NCI-H345 (cell line): ENCODE measurements at regions not wholly inside any gene's neighbourhood (a gene's known extent, or its start where the extent isn't known, plus 50 kb on each side); places are given as distances from the start of the nearest gene placed in this dataset.

Experiments used
- DNase-seq: peaks from one replicate; lab custom pipeline; 2025; lab: John Stamatoyannopoulos, UW

DNA sequence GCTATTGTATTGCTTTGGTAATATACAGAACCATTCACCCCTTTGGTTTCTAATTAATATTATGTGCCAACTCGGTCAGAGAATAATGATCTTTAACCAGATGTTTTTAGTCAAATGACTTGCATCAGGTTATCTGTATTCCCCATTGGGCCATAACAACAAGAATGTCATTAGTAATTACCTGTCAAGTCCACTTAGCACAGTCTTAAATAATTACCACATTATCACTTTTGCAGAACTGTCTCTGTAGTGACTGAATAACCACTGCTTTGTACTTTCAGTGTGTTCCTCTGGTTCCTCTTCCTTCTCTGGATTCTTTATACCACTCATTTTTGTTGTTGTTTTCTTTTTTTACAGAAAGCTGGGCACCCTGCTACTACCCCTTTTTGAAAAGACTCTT is 257.7 kb upstream of the SPOCK3 start:
- DNase-seq, result no peak

DNA sequence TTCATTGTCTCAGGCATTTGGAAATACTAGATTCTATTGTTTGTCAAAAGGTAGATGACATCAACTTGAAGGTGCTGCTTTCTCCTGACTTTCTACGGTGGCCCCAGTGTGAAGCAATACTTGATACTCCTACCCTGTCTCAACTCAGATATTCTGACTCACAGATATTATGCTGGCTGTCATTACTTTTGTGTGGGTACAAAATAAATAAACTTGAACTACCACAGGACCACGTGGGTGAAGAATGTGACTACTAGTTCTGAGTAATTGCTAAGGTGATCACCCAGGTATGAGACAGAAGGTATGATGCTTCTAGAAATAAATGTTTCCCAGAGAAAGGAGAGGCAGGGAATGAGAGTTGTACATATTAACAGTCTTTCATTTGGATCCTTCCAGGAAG is 275.3 kb upstream of the SPOCK3 start:
- no peak for DNase-seq

DNA sequence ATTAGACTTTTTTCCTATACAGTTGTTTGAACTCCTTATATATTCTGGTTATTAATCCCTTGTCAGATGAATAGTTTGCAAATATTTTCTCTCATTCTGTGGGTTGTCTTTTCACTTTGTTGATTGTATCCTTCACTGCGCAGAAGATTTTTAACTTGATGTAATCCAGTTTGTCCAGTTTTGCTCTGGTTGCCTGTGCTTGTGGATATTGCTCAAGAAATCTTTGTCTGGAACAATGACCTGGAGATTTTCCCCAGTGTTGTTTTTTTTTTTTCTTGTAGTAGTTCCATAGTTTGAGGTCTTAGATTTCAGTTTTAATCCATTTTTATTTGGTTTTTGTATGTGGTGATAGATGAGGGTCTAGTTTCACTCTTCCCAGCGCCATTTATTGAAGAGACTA is 289.8 kb upstream of the SPOCK3 start:
- DNase-seq, result no peak

DNA sequence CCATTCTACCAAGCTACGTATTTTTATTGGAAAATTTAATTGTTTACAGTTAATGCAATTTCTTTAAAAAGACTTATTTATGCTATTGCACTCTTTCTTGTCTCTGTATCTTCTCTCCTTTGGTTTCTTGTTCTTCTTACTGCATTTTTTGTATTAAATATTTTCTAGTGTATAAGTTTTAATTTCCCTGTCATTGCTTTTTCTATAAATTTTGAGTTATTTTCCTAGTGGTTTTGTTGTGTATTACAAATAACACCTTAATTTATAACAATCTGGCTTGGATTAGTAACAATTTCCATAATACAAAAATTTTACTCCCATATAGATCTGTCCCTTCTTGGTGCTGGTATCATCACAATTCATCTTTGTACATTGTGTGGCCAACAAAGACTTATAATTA is 303.5 kb upstream of the SPOCK3 start:
- no peak for DNase-seq

DNA sequence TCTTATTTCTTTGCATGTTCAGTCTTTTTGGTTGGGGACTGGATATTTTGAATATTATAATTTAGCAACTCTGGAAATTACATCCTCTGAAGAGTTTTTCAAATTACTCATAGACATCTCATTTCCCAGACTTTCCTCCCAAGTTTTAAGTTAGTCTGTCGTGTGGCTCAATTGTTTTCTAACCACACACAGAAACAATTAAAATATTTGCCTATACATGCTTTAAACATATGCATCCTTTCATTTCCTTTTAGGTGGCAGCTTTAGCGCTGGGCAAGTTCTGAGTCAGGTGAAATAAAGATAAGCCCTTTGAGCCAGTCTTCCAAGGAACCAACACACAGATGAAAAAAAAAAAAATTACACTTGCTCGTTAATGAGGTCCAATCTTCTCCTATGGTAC is 307.0 kb upstream of the SPOCK3 start:
- DNase-seq, result no peak

DNA sequence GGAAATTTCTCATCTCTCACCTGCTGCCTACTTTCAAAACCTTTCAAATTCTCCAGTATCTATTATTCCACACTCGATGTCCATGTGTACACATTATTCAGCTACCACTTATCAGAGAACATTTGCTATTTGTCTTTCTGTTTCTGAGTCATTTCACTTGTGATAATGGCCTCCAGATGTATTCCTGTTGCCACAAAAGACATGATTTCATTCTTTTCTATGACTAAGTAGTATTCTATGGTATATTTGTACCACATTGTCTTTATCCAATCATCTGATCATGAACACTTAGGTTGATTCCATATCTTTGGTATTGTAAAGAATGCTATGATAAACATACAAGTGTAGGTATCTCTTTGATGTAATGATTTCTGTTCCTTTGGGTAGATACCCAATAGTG is 310.1 kb upstream of the SPOCK3 start:
- no peak for DNase-seq

DNA sequence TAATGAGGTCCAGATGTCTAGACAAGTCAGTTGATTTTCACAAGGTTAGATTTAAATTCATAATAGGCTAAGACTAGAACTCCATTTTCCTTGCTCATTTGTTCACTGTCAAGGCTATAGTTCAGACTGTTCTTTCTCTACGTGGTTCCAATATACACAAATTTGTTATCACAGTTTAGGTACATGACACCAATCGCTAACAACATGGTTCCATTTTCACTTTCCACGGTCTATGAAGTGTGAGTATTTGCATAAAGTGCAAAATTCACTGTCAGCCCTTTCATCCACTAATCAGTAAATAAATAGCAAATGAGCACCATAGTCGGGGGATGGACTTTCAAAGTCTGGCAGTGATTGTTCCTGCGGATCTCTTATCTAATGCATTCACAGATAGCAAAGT is 315.7 kb upstream of the SPOCK3 start:
- DNase-seq, result no peak

DNA sequence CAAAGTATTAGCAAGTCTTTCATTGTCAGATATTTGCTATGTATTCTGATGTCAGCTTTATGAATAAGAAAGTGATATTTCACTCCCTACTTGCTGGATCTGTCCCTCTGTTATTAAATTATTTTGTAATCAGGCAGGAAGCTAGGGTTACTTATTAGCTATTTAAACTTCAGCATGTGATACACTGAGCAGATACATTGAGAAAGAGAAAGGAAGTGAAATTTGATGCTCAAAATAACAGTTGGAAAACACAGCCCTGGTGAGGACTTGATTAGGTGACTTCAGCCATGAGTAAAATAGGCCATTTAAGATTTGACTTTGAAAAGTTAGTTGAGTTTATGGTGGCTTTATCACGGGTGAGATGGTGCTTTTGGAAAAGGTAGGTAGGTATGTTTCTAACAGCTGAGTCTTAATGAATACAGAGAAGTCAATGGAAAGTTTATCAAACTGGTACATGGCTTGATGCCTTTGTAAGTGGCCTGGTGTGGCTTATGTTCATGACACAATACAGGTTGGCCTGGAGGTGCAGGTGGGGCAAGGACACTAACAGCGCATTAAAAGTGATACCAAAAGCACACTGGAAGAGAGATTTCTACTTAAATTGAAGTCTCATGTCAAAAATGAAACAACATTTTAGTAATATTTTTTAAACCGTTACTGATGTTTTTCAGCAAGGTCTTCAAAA is 321.2 kb upstream of the SPOCK3 start:
- no peak for DNase-seq

DNA sequence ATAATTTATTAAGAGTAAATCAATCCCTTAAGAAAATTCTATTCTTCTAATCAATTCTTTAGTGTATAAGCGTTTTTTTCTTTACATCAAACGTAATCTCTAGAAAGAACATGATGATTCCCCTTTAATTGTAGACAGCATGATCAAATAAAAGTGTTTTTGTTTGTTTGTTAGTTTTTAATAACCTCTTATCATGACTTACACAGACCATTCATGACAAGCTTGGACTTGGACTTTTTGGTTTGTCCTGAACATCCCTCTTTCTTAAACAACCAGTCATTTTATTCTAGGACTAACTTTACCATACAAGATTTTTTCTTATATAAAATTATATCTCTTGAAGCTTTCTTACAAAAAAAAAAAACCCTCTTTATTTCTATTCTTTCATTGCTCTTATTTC is 344.6 kb upstream of the SPOCK3 start:
- DNase-seq, result no peak

DNA sequence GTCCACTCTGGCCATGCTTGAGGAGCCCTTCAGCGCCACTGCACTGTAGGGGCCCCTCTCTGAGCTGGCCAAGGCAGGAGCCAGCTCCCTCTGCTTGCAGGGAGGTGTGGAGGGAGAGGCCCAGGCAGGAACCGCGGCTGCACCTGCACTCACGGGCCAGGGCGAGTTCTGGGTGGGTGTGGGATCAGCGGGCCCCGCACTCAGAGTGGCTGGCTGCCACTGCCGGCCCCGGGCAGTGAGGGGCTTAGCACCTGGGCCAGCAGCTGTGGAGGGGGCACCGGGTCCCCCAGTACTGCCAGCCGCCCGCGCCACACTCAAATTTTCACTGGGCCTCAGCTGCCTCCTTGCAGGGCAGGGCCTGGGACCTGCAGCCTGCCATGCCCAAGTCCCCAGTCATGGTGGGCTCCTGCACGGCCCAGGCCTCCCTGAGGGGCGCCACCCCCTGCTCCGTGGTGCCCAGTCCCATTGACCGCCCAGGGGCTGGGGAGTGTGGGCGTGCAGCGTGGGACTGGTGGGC is 347.2 kb upstream of the SPOCK3 start:
- DNase-seq, result no peak

DNA sequence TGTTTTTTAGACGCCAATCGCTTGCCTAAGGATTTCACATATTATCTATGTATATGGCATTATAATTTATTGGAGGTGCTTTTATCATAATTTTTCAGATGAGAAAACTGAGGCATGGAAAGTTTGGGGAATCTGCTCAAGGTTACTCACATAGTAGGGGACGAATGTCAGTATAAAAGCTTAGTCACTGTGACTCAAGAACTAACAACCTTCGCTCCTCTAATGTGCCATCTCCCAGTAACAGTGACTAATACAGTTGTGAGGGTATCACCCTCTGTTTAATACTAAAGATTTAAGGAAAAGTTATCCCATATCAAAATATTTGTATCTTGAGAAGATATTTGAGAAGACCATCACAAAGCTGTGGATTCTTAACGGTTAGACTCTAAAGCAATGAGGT is 353.1 kb upstream of the SPOCK3 start:
- no peak for DNase-seq

DNA sequence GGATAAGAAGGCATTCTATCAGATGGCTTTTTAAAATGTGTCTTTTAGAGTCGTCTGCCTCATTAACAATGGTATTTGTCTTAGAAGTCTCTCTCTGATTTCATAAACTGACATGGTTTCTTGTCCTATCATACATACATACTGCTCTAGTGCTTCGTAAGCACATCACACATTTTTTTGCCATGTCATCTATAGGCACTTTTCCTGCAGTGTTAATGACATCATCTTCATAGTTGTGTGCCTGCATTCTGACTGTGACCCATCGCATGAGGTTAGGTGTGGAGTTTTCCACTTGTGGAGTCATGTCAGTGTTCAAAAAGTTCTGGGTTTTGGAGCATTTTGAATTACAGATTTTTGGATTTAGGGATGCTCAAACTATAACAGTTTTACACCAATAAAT is 361.6 kb upstream of the SPOCK3 start:
- DNase-seq, result no peak

DNA sequence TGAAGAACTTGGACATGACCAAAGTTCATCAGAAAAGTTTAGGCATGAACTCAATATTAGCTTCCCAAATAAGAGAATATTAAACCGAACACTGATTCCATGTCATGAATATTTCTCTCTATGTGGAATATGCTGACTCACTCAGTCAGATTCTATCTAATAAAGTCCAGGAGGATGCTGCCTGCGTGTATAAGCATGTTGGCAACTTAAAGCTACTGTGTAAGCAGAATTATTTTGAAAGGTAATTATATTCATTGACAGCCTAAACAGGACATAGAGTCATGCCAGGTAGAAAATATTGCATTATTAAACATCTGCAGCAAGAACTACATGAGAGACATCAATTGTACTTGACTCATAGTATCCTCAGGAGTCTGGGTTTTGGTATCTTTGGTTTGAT is 367.9 kb upstream of the SPOCK3 start:
- no peak for DNase-seq

DNA sequence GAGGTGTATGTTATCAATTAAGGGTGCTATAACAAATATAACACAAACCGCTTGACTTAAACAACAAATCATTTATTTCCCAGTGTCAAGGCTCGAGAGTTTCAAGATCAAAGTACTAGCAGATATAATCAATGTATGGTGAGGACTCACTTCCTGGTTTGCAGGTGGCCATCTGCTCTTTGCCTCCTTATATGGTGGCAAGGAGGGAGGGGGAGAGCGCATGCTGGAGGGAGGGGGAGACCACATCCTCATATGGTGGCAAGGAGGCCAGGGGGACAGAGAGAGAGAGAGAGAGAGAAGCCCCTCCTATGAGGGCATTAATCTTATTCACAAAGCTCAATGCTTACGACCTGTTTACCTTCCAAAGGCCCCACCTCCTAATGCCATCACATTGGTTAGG is 372.3 kb upstream of the SPOCK3 start:
- no peak for DNase-seq

DNA sequence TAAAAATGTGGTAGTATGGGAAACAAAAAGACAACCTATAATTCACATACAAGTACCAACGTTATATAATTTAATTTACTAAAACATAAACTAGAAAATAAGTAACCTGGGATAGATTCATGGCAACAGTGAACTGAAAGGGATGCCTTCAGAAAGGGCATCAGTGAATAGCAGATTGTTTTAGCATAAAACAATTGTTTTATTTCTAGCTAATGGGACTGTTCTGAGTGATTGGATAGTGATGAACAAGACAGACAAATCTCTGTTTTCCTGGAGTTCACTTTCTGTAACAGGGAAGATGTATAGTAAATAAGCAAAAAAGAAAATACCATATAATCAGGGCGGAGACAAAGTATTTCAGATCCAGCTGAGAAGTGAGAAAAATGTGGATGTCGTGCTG is 379.1 kb upstream of the SPOCK3 start:
- no peak for DNase-seq

DNA sequence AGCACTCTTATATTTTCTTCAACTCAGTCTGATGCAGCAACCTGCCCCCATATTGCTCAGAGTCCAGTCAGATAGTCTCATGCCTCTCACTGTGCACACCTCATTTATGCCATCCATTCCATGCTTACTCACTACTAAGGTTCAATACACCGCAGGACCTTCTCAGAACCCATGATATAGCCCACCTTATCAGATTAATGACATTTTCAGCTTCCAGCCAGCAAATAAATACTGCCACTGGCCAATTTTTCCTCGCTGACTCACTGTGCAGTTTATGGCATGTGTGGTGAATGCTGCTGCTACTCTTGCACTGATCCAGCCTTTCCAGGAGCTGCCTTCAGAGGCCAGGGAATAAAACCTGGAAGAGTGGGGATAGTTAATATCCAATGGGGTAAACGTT is 380.6 kb upstream of the SPOCK3 start:
- no peak for DNase-seq

DNA sequence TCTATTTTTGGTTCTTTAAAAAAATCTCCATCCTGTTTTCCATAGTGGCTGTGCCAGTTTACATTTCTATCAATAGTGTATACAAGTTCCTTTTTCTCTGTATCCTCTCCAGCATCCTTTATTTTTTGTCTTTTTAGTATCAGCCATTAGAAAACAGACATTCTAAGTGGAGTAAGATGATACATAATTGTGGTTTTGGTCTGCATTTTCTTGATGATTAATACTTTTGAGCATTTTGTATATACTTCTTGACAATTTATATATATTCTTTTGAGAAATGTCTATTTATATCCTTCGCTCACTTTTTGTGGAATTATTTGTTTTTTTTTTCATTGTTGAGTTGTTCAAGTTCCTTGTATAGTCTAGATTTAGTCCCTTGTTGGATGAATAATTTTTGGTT is 382.2 kb upstream of the SPOCK3 start:
- DNase-seq, result no peak

DNA sequence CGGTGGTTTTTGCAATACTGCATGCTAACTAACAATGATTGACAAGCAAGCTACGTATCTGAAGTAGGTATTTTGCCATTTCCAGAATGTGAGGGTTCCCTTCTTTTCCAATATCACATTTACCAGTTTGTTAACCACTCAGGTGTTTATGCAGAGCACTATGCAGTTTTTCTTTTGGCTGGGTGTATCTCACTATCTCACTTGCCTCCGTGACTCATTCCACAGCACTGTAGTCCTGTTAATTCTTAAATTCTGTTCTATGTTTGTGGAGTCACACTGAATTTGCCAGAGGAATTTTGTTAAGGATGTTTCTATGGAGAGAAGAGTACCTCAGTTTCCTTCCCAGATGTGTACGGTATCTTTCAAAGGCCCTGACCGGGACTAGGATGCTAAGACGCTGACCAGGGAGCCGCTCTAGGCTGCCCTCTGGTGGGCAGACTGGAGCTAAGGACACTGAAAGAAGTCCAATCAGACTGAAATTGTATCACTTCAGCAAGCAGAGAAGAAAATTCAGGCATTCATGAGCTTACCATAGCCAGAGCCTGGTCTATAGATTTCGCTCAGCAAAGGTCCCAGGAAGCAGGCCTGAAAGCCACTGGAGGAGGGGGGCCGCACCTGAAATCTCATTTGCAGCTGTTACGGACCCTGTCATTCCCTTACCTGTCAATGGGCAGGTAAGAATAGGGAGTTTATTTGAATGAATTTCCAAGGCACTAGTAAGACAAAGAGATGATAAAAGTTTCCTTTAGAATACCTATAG is 388.4 kb upstream of the SPOCK3 start:
- DNase-seq, result peak; percentile 10

DNA sequence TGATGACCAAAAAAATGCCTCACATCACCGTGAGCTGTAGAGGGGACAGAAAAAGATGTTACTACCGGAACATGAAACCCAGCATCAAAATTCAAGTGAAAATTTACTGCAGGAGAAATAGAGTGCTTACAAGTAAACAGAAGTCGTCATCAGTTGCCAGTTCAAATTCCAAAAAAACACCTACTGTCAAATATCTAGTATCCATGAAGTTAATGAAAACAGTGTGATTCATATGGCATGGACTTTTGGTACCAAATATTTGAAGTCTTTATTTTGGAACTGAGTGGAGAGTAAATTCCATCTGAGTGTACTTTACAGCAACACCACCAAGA is 388.9 kb upstream of the SPOCK3 start:
- DNase-seq, result no peak

DNA sequence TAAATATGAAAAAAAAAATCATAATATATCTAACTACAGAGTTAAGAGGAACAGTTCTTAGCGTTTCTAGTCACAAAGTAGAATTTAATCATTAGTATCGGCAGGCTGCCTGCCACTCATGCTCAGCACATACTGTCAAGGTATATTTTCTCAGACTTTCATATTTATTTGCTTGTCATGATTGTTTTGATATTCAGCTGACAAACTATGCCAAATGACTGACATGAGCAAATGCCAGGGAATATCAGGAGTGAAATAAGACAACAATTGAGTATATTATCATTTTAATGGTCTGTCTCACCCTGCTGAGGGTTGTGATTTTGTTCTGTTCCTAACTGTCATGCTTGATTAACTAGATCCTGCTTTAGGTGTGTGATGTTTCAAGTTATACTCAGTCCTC is 395.0 kb upstream of the SPOCK3 start:
- DNase-seq, result no peak

DNA sequence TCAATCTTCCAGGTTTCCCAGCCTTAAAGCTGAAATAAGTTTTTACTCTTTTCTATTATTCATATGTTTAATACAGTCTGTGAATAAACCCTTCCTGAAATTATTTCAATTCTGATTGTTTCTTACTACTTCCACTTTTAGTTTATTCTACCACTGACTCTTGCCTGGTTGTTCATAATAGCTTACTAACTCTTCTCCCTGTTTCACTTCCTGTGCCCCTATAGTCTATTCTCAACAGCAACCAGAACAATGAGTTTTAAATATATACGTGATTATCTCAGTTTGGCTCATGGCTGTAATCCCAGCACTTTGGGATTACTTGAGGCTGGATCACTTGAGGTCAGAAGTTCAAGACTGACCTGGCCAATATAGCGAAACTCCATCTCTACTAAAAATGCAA is 408.0 kb upstream of the SPOCK3 start:
- DNase-seq, result no peak

DNA sequence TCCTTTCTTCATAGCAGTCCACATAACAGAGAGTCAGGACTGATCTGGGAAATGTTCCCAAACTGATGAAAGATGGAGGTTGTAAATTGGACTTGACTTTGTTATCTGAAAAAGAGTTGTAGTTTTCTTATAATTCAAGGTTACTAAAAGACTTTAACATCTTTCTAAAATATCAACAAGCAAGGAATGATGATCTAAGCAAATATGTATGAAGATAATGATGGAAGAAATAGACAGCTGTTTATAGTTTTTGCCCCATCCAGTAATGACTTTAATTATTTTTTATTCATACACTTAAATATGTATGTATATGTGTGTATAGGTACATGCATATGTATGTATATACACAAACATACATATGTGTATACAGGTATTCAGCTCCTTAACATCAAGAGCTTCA is 411.1 kb upstream of the SPOCK3 start:
- no peak for DNase-seq

DNA sequence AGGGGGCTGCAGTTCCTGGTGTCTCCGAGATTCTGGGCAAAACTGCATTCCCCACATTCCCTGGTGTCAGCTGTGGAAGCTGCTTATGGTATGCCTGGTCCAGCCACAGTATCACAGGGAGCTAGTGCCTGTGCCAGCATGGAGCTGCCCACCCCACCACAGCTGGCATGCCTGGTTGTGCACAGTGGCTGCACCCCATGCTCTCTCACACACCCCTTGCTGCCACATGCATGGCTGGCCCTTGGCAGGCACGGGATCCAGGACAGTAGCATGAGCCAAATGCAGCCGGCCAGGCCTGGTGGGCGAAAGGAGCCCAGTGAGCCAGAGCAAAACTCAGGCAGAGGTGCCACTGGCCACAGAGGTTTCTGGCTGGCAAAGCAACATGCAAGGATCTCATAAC is 418.0 kb upstream of the SPOCK3 start:
- DNase-seq, result no peak

DNA sequence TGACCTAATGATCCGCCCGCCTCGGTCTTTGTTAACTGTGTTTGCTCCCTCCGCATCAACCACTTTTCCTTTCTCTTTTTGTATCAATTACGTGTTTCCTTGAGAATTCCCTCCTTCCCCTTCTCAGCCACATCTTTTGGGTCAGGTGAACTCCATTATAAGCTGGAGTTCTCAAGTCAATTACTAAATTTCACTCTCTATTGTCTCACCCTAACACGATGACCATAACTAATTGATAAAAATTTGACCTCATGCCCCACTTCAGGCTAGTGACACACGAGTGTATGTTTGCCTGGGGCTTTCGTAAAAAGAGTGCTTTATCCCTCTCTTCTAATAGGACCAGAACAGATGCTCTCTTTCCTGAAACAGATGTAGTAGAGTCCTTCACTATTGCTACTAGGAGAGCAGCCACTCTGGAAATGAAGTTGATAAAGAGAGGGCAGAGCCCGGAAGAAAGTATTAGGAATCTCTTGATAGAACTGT is 403.6 kb upstream of the ANXA10 start:
- DNase-seq, result no peak
